ENCODE measurements at regions not wholly inside any gene's neighbourhood (a gene's known extent, or its start where the extent isn't known, plus 50 kb on each side); places are given as distances from the start of the nearest gene placed in this dataset.

DNA sequence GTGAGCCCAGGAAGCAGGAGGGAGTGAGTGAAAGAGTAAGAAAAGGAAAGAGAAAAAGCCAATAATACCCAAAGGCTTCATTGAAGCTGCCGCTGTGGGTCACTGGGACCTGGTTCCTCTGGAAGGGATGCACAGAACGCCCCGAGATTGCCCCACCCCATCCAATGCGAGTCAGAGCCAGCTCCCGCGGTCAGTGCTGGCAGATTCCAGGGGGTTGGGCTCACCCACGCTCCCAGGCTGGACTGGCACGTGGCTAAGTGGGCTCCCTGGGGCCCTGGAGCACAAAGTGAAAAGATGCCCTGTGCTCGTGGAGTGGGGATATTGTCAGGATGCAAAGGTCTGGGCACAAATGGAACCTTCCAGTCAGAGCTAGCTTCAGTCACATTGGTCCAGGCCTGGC is 117.0 kb downstream of the OAT start:
- DNase-seq: no peak

DNA sequence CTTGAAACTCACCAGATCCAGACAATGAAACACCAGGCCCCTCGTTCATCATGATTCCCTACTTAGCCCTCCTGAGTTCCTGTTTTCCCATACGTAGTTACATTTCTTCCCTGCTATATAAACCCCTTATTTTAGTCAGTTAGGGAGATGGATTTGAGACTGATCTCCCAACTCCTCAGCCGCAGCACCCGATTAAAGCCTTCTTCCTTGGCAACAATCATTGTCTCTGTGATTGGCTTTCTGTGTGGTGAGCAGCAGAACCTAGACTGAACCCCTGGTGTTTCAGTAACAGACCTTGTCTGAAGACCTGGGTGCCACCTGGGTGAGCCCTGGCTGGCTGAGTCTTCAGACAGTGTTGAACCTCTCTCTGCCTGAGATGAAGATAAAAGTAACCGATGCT is 118.0 kb downstream of the OAT start:
- no peak for DNase-seq

DNA sequence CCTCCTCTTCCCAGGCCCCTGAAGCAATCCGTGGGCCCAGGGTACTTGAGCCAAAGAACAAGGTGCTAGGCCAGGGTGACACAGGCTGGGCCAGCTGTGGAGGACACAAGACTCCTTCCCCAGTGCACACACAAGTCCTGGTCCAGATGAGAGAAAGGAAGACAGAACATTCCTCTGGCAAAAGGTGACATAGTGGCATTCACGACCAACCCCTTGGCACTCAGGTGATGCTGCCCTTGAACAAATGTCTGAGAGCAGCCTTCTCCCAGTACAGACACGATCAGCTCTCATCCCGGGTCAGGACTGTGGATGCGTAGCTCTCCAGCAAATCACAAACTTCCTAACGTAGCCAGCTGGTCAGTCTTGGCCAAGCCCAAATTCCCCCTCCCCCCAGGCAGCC is 118.5 kb downstream of the OAT start:
- DNase-seq: no peak

DNA sequence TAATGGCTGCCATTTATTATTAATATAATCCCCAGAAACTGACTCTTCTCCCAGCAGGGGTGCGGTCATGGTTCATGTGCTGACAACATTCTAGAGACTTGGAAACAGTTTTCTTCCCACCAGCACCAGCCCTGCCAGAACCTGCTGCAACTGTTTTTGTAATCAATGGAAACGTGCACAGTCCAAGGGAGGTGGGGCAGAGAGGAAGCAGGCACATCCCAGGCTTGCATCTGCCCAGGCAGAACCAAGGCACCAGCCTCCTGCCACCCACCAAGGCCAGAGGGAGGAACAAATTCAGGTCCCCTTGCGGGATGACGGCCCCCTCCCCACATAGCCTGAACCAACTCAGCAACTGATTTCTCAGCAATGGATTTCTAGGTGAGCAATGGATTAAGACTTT is 119.0 kb downstream of the OAT start:
- no peak for DNase-seq

DNA sequence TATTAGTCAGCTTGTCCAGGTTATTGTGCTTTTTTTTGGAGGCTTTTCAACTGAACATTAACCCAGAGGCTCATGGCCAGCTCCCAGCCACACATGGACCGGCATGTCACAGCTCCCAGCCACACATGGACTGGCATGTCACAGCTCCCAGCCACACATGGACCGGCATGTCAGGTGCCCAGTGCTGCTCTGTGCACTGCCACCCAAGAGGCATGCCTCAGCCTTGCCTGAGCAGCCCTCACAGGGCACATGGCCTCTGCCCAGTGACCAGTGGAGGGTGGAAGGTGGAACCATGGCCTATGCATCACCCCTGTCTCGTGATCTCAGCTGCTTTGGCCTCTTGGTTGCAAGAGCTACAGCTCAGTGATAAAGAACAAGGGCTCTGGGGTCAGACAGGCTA is 119.8 kb downstream of the OAT start:
- no peak for DNase-seq

DNA sequence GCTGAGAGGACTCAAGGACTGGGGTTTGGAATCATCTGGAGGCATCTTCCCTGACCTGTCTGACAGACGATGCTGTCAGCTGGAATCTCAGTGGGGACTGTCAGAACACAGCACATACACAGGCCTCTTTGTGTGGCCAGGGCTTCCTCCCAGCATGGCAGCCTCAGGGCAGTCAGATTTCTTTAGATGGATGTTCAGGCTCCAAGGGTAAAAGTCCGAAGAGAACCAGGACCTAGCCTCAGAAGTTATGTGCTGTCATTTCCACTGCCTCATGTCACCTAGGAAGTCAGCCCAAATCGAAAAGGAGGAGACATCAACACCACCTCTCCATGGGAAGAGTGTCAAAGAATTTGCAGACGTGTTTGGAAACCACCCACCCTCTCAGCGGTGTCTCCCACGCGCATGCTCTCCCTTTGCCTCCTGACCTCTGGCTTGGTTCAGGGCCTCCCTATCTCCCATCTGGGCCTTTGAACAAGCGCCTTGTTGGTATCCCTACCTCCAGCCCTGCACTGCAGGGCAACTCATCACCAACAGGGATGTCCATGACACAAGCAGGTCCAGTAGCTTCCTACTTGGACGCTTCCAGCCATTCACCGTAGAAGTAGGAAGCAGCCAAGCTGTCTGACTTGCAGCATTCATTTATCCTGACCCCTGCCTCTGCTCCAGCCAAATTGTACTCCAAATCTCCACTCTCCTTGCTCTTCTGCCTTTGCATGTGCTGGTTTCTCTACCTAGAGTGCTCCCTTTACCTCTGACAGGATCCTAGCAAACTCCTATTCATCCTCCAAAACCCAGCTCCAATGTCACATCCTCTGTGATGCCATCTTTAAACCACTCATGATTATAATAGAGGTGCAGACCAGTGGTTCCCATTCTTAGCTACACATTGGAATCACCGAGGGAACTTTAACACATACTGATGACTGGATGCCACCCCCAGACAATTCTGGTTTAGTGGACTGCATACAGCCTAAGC is 121.6 kb downstream of the OAT start:
- no peak for DNase-seq

DNA sequence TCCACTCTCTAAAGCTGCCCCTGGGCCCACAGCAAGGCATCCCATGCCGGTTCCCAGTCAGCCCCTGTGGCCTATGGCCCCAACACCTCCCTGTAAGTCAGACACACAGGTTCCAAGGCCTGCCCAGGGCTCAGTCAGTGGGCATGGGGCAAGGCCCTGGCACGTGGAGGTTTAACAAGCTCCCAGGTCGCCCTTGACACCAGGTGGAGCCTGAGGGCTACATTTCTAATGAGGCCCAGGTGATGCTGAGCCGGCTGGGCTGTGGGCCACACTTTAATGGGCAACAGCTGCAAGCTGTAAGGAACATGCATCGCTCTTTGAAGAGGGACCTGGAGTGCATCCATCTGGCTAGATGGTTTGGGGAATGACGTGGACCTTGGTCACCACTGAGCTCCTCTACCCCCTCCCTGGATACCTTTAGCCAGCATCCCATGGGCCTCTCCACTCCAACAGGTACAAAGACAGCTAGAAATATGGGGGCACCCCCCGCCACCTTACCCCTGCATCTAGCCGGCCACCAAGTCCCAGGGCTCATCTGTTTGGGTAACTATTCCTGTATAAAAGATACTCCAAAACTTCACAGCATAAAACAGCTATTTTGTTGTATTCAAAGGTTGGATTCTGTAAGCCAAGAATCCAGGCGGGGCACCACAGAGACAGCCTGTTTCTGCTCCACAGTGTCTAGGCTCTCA is 122.5 kb downstream of the OAT start:
- DNase-seq: peak; percentile 57

DNA sequence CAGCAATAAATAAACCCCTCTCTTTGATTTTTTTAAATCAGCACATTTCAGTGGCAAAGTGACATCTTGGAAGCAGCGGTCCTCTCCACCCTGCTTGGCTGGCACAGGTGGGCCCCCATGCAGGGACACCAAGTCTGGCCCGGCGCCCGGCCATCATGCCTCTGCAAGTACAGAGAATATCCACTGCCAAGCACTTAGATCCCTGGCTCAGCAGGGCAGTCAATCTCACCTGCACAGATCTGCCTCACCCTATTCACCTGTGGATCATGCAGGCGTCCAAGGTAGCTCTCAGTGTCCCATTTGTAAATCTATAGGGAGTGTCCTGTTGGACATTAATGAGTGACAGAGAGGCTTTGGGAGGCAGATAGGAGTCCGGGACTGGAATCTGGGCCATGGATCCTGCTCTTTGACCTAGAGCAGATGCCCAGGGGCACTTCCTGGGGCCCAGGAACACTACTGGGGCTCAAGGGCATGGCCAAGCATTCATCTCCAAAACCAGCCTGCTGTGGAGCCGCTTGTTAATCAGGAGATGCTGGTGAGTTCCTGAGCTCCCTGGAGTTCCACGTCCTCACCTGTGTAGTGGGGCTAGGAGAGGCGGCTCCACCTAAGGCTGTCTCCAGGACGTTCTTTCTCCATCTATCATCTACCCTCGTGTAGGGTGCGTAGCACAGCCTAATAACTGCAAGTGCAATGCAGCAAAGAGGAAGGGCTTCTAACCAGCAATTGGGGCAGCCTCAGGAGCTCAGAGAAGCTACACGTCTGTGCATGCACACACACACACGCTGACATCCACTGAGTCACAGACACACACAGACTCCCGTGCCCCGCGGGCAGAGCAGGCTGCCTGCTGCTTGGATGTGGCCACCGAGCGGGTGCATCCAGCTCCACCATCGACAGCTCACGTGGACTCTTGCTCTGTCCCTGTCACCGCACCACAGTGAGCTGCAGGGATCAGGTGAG is 123.6 kb downstream of the OAT start:
- peak; percentile 10 for DNase-seq

DNA sequence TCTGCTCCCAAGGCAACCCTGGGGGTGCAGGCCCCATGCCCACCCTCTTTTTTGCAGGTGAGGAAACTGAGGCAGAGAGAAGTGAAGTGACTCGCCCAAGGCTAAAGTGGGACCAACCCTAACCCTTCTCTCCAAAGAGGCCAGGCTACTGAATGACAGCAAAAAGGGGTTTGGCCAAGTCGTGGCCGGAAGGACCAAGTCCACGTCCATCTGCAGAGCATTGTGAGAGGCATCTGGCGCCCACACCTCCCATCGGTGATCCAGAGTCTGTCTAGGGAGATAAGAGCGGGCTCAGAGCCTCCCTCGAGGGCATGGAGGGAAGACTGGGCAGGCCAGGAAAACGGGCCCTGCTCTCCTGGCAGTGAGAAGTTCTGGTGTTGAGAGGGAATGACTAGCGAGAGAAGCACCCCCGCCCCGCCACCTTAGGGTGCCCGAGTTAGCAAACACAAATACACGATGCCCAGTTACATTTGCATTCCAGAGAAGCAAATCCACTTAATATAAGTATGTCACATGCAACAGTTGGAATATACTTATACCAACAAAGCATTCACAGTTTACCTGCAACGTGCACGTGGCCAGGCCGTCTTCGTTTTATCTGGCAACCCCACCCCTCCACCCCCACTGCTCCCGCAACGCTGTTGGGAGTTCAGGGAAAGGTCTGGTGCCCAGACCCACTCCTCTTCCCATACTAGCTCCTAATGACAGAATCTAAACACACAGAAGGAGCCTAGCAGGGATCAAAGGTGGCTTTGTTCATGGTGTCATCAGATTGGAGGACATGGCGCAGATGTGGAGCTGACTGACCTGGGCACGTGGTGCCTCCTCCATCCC is 124.9 kb downstream of the OAT start:
- DNase-seq: no peak

DNA sequence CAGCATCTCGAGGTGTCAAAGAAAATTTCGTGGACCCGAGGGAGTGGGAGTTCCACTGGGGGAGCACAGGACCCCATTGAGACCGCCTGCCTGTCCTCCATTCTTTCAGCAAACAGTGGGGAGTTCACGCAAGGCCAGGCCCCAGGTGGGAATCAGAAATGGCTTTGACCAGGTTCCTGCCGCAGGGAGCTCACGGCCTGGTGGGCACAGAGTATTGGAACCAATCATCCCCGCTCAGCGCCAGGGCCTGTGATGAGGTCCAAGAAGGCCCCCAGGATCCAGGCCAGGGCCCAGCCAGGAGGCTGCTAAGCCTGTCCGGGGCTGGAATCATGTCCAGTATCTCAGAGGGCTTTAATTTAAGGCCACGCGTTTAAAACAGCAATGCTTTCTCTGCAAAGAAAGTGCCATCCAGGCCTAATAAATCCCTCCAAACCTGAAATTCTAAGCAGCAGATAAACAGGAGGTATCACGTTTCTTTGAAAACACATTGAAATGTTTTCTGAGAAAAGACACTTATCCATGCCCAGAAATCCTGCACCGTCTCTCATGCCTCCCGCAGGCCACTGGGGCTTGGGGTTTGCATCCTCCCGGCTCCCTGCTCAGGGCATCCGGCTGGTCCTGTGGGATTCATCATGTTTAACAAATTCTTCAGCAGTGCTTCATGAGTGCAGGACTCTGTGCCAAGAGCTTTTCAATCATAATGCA is 125.7 kb downstream of the OAT start:
- no peak for DNase-seq

DNA sequence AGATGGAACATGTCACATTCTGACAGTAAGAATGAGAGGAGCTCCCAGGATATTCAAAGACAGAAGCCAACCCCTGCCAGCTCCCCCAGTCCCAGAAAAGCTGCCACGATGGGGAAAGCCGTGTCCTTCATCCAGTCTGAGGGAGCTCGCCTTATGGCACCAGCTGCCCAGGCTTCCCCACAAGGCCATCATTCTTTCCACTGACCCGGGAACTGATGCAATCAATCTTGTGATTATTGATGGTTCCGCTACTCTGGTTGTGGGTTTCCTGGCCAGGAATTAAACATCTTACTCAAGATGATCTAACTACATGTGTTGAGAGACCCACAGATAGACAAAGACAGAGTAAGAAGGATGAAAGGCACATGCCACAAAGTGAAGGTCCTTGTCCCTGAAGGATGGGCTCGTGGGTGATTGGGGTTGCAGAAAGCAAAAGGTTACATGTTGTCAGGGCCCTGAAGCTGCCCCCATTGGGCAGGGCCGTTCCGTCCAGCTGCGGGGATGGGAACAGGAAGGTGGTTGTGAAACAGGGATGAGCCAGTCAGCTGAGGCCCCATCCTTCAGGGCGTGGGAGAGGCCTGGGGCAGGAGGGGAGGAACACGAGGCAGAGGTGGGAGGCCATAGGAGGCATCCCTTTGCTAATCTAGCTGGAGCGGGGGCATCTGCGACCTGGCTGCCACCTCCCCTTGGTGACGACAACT is 127.6 kb downstream of the OAT start:
- no peak for DNase-seq

DNA sequence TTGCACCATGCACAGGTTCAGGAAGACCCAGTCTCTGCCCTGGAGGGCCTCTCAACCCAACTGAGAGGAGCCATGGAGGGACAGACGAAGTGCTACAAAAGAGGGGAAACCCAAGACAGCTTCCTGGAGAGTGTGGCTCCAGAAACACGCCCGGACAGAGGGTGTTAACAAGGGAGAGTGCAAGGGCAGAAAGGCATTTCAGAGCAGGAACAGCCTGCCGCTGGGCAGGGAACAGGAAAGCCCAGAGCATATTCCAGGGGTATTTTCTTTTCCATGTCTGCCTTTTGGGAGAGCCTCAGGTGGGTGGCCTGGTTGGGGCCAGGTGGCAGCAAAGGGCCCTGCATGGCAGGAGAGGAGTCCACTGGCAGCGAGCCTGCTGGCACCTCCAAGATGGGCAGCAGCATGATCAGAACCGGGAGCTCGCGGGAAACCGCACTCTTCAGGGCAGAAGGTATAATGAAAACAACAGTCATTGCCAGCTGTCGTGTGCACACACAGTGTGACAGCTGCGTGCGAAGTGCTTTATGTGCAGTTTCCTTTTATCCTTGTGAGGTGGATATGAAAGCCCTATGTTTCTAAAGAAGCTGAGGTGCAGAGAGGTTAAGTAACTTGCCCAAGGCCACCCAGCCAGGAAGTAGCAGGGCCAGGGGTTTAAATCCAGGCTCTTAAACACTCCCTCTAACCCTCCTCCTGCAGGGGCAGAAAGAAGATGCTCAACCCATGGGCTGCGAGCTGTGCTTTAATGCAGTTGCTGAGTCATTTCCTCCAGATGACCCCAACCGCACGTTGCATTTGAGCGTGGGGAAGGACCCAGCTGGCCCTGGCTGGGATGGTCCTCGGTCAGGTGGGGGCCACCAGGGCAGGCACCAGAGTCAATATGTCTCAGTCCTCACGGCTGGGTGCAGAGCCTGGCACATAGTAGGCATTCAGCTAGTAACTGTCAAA is 128.6 kb downstream of the OAT start:
- no peak for DNase-seq

DNA sequence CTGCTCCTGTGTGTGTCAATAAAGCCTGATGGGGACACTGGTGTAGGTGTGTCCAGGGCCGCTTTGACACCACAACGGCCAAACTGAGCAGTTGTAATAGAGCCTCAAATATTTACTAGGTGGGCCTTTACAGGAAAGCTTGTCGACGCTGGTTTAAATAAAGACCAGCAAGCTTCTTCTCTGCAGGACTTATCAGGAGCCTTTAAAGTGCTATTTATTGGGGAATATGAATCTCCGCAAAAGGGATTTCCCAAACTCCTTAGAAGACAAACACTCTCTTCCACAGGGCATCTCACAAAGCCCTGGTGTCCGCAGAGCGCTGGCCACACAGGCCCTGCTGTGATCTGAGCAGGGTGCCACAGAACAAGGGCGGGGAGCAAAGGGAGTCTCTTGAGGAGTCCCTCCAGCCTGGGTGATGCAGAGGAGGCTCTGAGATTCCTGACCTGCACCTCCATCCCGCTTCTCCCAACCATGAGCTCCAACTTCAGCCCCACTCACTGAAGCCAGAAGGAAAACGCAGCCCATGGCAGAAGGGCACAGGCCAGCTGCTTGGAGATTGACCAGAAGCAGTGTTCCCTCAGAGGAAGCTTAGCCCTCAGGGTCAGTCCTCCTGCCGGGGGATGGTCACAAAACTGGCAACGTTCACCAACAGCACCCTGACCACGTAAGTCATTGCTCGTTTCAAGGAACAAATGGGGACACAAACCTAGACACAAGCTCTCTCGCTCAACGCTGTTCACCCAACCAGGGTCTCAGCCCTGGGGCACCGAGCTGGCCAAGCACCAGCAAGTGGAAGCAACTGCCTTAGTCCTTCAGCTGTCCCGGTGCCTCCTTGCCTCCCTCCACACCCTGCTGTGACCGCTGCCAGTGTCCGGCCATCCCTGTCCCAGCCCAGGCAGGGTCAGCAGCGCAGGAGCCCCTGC is 129.5 kb downstream of the OAT start:
- DNase-seq: no peak

DNA sequence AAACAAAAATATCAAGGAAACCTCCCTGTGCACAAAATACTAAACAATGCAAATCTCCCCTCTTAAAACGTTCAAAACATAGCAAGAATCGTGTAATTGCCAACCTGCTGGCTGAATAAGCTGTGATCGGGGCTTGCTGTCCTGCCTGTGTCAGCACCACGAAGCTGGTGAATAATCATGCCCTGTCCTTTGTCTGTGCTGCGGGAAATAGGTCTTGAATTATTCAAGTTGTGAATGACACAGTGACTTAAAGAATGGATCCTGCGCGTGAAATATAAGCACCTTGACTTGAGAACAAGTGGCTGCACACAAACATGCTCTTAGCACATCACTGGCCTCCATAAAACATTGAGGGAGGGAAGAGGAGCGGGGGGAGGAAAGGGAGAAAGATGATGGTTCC is 130.2 kb downstream of the OAT start:
- no peak for DNase-seq

DNA sequence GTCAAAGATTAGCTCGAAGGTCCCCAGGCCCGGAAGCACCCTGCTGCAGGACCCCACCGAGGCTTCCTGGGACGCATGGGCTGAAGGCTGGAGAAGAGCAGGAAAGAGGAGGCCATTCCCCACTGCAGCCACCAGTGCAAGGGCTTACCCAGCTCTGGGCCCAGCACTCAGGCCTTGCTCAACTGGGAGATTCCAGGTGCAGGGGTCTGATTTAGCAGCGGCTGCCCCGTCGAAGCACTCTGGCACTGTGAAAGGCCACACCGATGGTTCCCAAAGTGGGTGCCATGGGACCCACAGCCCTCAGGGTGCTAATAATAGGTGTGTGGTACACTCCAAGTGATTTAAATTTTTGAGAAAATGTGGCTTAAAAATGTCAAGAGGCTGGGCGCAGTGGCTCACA is 130.9 kb downstream of the OAT start:
- no peak for DNase-seq

DNA sequence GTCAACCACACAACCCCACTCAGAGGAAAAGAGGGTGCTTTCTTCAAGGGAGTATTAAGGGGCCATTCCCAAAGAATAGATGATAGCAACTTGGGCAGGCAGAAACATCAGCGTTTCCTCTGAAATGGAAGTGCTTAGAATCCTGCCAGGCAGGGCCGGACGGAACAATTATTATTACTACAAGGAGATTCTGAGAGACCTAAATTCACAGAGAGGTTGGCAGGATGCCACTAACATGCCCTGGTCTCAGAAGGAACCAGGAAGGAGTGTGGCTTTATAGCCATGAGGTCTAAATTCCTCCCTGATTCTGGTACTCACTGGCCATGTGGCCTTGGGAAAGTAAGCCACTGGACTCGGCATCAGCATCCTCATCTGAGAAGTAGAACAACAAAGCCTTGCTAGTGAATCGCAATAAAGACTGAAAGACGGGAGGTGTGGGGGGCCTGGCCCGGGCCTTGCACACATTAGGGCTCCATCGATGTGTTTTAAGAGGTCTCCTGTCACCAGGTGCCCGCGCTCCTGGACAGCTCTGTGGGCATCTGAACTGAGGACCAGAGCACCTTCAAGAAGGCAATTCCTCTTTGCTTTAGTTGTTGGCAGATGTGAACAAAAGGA is 131.5 kb downstream of the OAT start:
- DNase-seq: no peak

DNA sequence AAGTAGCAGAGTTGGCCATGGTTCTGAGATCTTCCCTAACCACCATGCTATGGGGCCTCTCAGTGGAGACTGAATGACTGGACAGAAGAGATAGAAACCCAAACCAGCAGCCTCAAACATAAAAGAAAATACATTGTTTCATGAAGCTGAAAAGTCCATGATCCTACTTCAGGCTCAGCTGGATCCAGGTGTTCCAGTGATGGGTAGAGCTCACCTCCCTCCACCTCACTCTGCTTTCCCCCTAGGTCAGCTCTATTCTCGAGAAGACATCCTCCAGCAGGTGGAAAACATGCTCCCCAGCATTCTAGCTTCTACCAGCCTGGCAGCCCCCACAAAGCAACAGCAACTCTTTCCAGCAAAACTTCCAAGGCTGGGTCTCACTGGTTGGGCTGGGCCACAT is 132.1 kb downstream of the OAT start:
- no peak for DNase-seq
